Peyer's patch (tissue), 4 donors: ENCODE measurements at regions not wholly inside any gene's neighbourhood (a gene's known extent, or its start where the extent isn't known, plus 50 kb on each side); places are given as distances from the start of the nearest gene placed in this dataset.
"Not testable (repeated sequence)": the region's sequence is repeated elsewhere in the genome, so short reads cannot be mapped to it uniquely, and the experiment has no call there.

Source experiments
- POLR2A ChIP-seq, 2 donors: fragments of 450-650 bp; IDR thresholded peaks; one replicate each; pipeline ENCODE4 v1.5.1; 2017; ENCODE audit warnings: antibody characterized with exemption in 2 of 2, mild to moderate bottlenecking in 2 of 2, moderate library complexity in 2 of 2
- TF ChIP-seq, protein P1 (sequence below), 6 experiments: fragments of 450-650 bp in 4 of 6; fragments of 200-600 bp in 2 of 6; sonication (generic) in 1 of 6; IDR thresholded peaks; one replicate each; pipeline ENCODE4 v1.5.1; 2017 to 2019; ENCODE audit warnings: antibody characterized with exemption in 6 of 6, mild to moderate bottlenecking in 3 of 6, moderate library complexity in 1 of 6

DNA sequence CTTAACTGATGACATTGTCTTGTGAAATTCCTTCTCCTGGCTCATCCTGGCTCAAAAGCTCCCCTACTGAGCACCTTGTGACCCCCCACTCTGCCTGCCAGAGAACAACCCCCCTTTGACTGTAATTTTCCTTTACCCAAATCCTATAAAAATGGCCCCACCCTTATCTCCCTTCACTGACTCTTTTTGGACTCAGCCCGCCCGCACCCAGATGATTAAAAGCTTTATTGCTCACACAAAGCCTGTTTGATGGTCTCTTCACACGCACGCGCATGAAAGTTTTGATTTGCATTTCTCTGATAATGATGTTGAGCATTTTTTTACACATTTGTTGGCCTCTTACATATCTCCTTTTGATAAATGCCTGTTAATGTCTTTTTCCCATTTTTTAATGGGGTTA is 83.5 kb upstream of the MB21D2 start:
- not testable (repeated sequence) for TF ChIP-seq POLR2A (IDR thresholded peaks at IDR 0.05)
- TF ChIP-seq, protein P1, sequence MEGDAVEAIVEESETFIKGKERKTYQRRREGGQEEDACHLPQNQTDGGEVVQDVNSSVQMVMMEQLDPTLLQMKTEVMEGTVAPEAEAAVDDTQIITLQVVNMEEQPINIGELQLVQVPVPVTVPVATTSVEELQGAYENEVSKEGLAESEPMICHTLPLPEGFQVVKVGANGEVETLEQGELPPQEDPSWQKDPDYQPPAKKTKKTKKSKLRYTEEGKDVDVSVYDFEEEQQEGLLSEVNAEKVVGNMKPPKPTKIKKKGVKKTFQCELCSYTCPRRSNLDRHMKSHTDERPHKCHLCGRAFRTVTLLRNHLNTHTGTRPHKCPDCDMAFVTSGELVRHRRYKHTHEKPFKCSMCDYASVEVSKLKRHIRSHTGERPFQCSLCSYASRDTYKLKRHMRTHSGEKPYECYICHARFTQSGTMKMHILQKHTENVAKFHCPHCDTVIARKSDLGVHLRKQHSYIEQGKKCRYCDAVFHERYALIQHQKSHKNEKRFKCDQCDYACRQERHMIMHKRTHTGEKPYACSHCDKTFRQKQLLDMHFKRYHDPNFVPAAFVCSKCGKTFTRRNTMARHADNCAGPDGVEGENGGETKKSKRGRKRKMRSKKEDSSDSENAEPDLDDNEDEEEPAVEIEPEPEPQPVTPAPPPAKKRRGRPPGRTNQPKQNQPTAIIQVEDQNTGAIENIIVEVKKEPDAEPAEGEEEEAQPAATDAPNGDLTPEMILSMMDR (IDR thresholded peaks at IDR 0.05), result not testable (repeated sequence)
